ENCODE measurements at regions not wholly inside any gene's neighbourhood (a gene's known extent, or its start where the extent isn't known, plus 50 kb on each side); places are given as distances from the start of the nearest gene placed in this dataset.

DNA sequence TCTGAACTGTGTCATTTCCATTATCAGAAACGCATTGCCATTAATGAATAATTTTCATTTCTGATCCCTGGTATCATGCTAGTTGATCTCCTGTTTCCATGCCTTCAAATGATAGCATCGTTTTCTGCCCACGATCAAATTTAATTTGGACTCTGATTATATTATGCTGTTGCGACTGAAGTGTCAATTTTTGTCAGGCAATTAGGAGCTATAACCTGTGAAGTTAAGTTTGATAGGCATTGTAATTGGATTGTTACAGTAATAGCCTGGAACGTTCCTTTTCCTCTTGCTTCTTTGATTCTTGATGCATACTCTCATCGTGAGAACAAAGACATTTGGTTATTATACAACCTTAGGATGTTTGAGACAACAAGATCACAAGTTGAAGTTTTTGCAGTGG lies 356.3 kb downstream of the VRK1 start:
- no peak overlapping the region for H2BK120ac ChIP-seq (ENCODE audit: low read depth, low read length)
- no peak overlapping the region for H2BK5ac ChIP-seq (ENCODE audit: low read length)
- no peak overlapping the region for H3K4me2 ChIP-seq (ENCODE audit: insufficient read depth, low read length, poor library complexity, severe bottlenecking)
- no peak overlapping the region for H3K4ac ChIP-seq (ENCODE audit: low read length)
- no peak overlapping the region for H3K27ac ChIP-seq (replicated peaks; ENCODE audit: low read length)
- no peak overlapping the region for H3K4me3 ChIP-seq (ENCODE audit: low read length in 2 of 2)
- H3K14ac ChIP-seq (ENCODE audit: low read length) = no peak overlapping the region
- H3K79me1 ChIP-seq (ENCODE audit: low read depth, low read length) = no peaks in the 10 kb centered on the region
- H4K8ac ChIP-seq (ENCODE audit: low read depth, low read length) = no peak overlapping the region
- H3K18ac ChIP-seq (ENCODE audit: low read length) = no peak overlapping the region
- no peak overlapping the region for H2BK15ac ChIP-seq (ENCODE audit: low read length)
- no peaks in the 10 kb centered on the region for H3K36me3 ChIP-seq (replicated peaks in 1 of 2; ENCODE audit: control insufficient read depth in 2 of 2, insufficient read depth in 2 of 2, low read length in 2 of 2)
- H3K9ac ChIP-seq (ENCODE audit: low read depth, low read length, poor library complexity) = no peak overlapping the region
- DNase-seq (ENCODE audit: low spot score) = no peak
- H2AK5ac ChIP-seq (ENCODE audit: low read depth, low read length) = no peak overlapping the region
- peaks cover 0 to 5% of the 10 kb centered on the region in 2 donors for H3K4me1 ChIP-seq (ENCODE audit: control insufficient read depth in 2 of 2, insufficient read depth in 1 of 2, low read depth in 1 of 2, low read length in 2 of 2)
- H3K23ac ChIP-seq (ENCODE audit: low read depth, low read length, poor library complexity) = no peak overlapping the region
- no CpG with 5 or more reads among the region's 6 CpGs for WGBS, 2 donors (ENCODE audit: extremely low coverage in 2 of 2, insufficient read length in 2 of 2, insufficient replicate concordance in 1 of 2)
- no peak overlapping the region for H2AFZ ChIP-seq (ENCODE audit: low read length)
- H2BK12ac ChIP-seq (ENCODE audit: low read length) = no peak overlapping the region
- no peaks in the 10 kb centered on the region for H3K9me3 ChIP-seq (replicated peaks in 1 of 2; ENCODE audit: control insufficient read depth in 2 of 2, insufficient read depth in 1 of 2, low read depth in 1 of 2, low read length in 2 of 2)
- peaks cover 0 to 25% (median 0%) of the 10 kb centered on the region in 3 experiments for H3K27me3 ChIP-seq (ENCODE audit: control insufficient read depth in 3 of 3, insufficient read depth in 3 of 3, low read depth in 1 of 3, low read length in 3 of 3)
- no peak overlapping the region for H4K91ac ChIP-seq (ENCODE audit: low read depth, low read length, poor library complexity)

DNA sequence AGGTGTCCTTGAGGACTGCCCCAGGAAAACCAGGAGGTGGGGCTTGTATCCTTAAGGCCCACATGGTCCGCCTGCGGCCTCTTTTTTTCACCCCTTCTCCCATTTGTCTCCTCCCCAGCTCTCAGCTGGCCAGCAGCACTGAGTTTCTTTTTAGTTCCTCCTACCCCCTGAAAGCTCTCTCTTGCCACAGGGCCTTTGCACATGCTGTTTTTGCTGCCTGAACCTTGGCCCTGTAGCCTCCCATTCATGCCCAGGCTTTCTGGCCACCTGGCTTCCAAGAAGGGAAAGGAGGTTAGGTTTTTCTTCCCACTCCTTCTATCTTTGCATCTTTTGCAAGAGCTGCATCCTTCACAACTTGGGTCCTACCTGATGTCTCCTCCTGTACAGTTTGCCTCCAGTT lies 358.1 kb downstream of the VRK1 start:
- Histone ChIP-seq H3K4ac (ENCODE audit: low read length) (no peak overlapping the region), H2AK5ac (ENCODE audit: low read depth, low read length) (no peak overlapping the region), H3K23ac (ENCODE audit: low read depth, low read length, poor library complexity) (no peak overlapping the region), H3K4me2 (ENCODE audit: insufficient read depth, low read length, poor library complexity, severe bottlenecking) (no peak overlapping the region), H3K27me3 (ENCODE audit: control insufficient read depth in 3 of 3, insufficient read depth in 3 of 3, low read depth in 1 of 3, low read length in 3 of 3) (peaks cover 0 to 25% (median 0%) of the 10 kb centered on the region in 3 experiments), H3K79me1 (ENCODE audit: low read depth, low read length) (no peaks in the 10 kb centered on the region), H3K4me1 (ENCODE audit: control insufficient read depth in 2 of 2, insufficient read depth in 1 of 2, low read depth in 1 of 2, low read length in 2 of 2) (no peaks in the 10 kb centered on the region), H3K36me3 (replicated peaks in 1 of 2; ENCODE audit: control insufficient read depth in 2 of 2, insufficient read depth in 2 of 2, low read length in 2 of 2) (no peaks in the 10 kb centered on the region), H4K91ac (ENCODE audit: low read depth, low read length, poor library complexity) (no peak overlapping the region), H3K9me3 (replicated peaks in 1 of 2; ENCODE audit: control insufficient read depth in 2 of 2, insufficient read depth in 1 of 2, low read depth in 1 of 2, low read length in 2 of 2) (peaks cover 0 to 2% of the 10 kb centered on the region in 2 donors), H2BK5ac (ENCODE audit: low read length) (no peak overlapping the region), H3K4me3 (ENCODE audit: low read length in 2 of 2) (no peak overlapping the region), H4K8ac (ENCODE audit: low read depth, low read length) (no peak overlapping the region), H3K14ac (ENCODE audit: low read length) (no peak overlapping the region), H2BK120ac (ENCODE audit: low read depth, low read length) (no peak overlapping the region), H3K18ac (ENCODE audit: low read length) (no peak overlapping the region), H2BK15ac (ENCODE audit: low read length) (no peak overlapping the region), H3K9ac (ENCODE audit: low read depth, low read length, poor library complexity) (no peak overlapping the region), H2AFZ (ENCODE audit: low read length) (no peak overlapping the region), H2BK12ac (ENCODE audit: low read length) (no peak overlapping the region), H3K27ac (replicated peaks; ENCODE audit: low read length) (no peak overlapping the region)
- no peak for DNase-seq (ENCODE audit: low spot score)
- no CpG with 5 or more reads among the region's 2 CpGs for WGBS, 2 donors (ENCODE audit: extremely low coverage in 2 of 2, insufficient read length in 2 of 2, insufficient replicate concordance in 1 of 2)

DNA sequence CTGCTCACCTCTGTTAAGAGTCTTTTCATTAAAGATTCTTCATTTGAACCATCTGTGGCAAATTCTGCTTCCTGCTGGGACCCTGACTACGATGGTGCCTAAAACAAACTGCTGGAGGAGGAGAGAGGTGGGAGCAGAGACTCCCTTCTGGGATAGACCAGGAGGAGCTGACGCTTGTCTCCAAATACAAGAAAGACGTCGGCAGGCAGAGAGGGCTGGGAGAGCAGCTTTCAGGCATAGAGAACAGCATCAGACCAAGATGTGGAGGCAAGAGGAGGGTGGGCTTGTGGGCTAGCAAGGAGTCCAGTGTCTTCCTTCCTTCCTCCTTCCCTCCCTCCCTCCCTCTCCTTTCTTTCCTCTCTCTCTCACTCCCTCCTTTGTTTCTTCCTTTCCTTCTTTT lies 358.6 kb downstream of the VRK1 start:
- H3K79me1 ChIP-seq (ENCODE audit: low read depth, low read length) = no peaks in the 10 kb centered on the region
- no peak overlapping the region for H2BK15ac ChIP-seq (ENCODE audit: low read length)
- no peak overlapping the region for H3K23ac ChIP-seq (ENCODE audit: low read depth, low read length, poor library complexity)
- peaks cover 0 to 25% (median 0%) of the 10 kb centered on the region in 3 experiments for H3K27me3 ChIP-seq (ENCODE audit: control insufficient read depth in 3 of 3, insufficient read depth in 3 of 3, low read depth in 1 of 3, low read length in 3 of 3)
- H3K27ac ChIP-seq (replicated peaks; ENCODE audit: low read length) = no peak overlapping the region
- H3K4me3 ChIP-seq (ENCODE audit: low read length in 2 of 2) = no peak overlapping the region
- no peak overlapping the region for H3K18ac ChIP-seq (ENCODE audit: low read length)
- H3K36me3 ChIP-seq (replicated peaks in 1 of 2; ENCODE audit: control insufficient read depth in 2 of 2, insufficient read depth in 2 of 2, low read length in 2 of 2) = no peaks in the 10 kb centered on the region
- no peak overlapping the region for H3K4ac ChIP-seq (ENCODE audit: low read length)
- no CpG with 5 or more reads among the region's 4 CpGs for WGBS, 2 donors (ENCODE audit: extremely low coverage in 2 of 2, insufficient read length in 2 of 2, insufficient replicate concordance in 1 of 2)
- H3K9ac ChIP-seq (ENCODE audit: low read depth, low read length, poor library complexity) = no peak overlapping the region
- no peak overlapping the region for H2AFZ ChIP-seq (ENCODE audit: low read length)
- H2BK12ac ChIP-seq (ENCODE audit: low read length) = no peak overlapping the region
- no peak overlapping the region for H3K14ac ChIP-seq (ENCODE audit: low read length)
- no peak overlapping the region for H4K8ac ChIP-seq (ENCODE audit: low read depth, low read length)
- no peak overlapping the region for H2AK5ac ChIP-seq (ENCODE audit: low read depth, low read length)
- no peak overlapping the region for H2BK5ac ChIP-seq (ENCODE audit: low read length)
- H3K4me1 ChIP-seq (ENCODE audit: control insufficient read depth in 2 of 2, insufficient read depth in 1 of 2, low read depth in 1 of 2, low read length in 2 of 2) = no peaks in the 10 kb centered on the region
- peaks cover 0 to 2% of the 10 kb centered on the region in 2 donors for H3K9me3 ChIP-seq (replicated peaks in 1 of 2; ENCODE audit: control insufficient read depth in 2 of 2, insufficient read depth in 1 of 2, low read depth in 1 of 2, low read length in 2 of 2)
- H4K91ac ChIP-seq (ENCODE audit: low read depth, low read length, poor library complexity) = no peak overlapping the region
- H2BK120ac ChIP-seq (ENCODE audit: low read depth, low read length) = no peak overlapping the region
- no peak overlapping the region for H3K4me2 ChIP-seq (ENCODE audit: insufficient read depth, low read length, poor library complexity, severe bottlenecking)
- no peak for DNase-seq (ENCODE audit: low spot score)

DNA sequence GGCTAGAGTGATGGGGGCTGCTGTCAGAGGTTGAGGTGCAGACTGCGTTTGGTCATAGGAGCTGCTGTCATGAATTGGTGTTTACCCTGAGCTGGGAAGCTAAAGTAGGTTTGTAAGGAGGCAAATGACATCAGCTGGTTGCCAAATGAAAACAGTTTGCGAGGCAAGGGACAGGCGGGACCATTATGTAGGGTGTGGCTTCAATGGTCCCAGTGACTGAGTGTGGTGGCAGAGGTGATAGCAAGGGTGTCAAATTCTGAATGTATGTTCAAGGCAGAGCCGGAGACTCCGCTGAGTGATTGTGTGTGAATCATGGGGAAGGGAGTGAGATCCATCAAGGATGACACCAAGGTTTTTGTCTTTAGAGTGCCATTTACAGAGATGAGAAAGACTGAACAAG lies 359.5 kb downstream of the VRK1 start:
- Histone ChIP-seq H3K18ac (ENCODE audit: low read length) (no peak overlapping the region), H3K9me3 (replicated peaks in 1 of 2; ENCODE audit: control insufficient read depth in 2 of 2, insufficient read depth in 1 of 2, low read depth in 1 of 2, low read length in 2 of 2) (peaks cover 0 to 2% of the 10 kb centered on the region in 2 donors), H3K23ac (ENCODE audit: low read depth, low read length, poor library complexity) (no peak overlapping the region), H3K36me3 (replicated peaks in 1 of 2; ENCODE audit: control insufficient read depth in 2 of 2, insufficient read depth in 2 of 2, low read length in 2 of 2) (no peaks in the 10 kb centered on the region), H4K8ac (ENCODE audit: low read depth, low read length) (no peak overlapping the region), H2BK120ac (ENCODE audit: low read depth, low read length) (no peak overlapping the region), H3K4me2 (ENCODE audit: insufficient read depth, low read length, poor library complexity, severe bottlenecking) (no peak overlapping the region), H3K14ac (ENCODE audit: low read length) (no peak overlapping the region), H3K27me3 (ENCODE audit: control insufficient read depth in 3 of 3, insufficient read depth in 3 of 3, low read depth in 1 of 3, low read length in 3 of 3) (peaks cover 0 to 25% (median 0%) of the 10 kb centered on the region in 3 experiments), H2BK12ac (ENCODE audit: low read length) (no peak overlapping the region), H2BK5ac (ENCODE audit: low read length) (no peak overlapping the region), H3K79me1 (ENCODE audit: low read depth, low read length) (no peaks in the 10 kb centered on the region), H3K4me3 (ENCODE audit: low read length in 2 of 2) (peak overlapping the region in 1 of 2 donors; percentile 11), H3K4ac (ENCODE audit: low read length) (no peak overlapping the region), H2AFZ (ENCODE audit: low read length) (no peak overlapping the region), H2AK5ac (ENCODE audit: low read depth, low read length) (no peak overlapping the region), H3K9ac (ENCODE audit: low read depth, low read length, poor library complexity) (no peak overlapping the region), H4K91ac (ENCODE audit: low read depth, low read length, poor library complexity) (no peak overlapping the region), H2BK15ac (ENCODE audit: low read length) (no peak overlapping the region), H3K27ac (replicated peaks; ENCODE audit: low read length) (no peak overlapping the region), H3K4me1 (ENCODE audit: control insufficient read depth in 2 of 2, insufficient read depth in 1 of 2, low read depth in 1 of 2, low read length in 2 of 2) (no peaks in the 10 kb centered on the region)
- WGBS, 2 donors (ENCODE audit: extremely low coverage in 2 of 2, insufficient read length in 2 of 2, insufficient replicate concordance in 1 of 2) = no CpG with 5 or more reads among the region's 5 CpGs
- no peak for DNase-seq (ENCODE audit: low spot score)
